Prostate gland (tissue), 2 donors: ENCODE measurements at regions not wholly inside any gene's neighbourhood (a gene's known extent, or its start where the extent isn't known, plus 50 kb on each side); places are given as distances from the start of the nearest gene placed in this dataset.

Experiments
- CTCF ChIP-seq, 4 experiments: fragments of 200-600 bp in 2 of 4; fragments of 450-650 bp in 2 of 4; sonication (generic) in 2 of 4; IDR thresholded peaks; 1 replicate in 3 of 4; 2 replicates in 1 of 4; pipeline ENCODE4 v1.5.1; 2016 to 2019; ENCODE audit warnings: antibody characterized with exemption in 4 of 4, mild to moderate bottlenecking in 2 of 4, moderate library complexity in 2 of 4
- POLR2A ChIP-seq: fragments of 450-650 bp; IDR thresholded peaks from one replicate; pipeline ENCODE4 v1.6.1; 2016; ENCODE audit warnings: antibody characterized with exemption, mild to moderate bottlenecking
- POLR2AphosphoS5 ChIP-seq: sonication (generic); formaldehyde crosslinking; IDR thresholded peaks from one replicate; pipeline ENCODE4 v1.6.1; 2017; ENCODE audit warnings: antibody characterized with exemption

GRCh38 chr12:47025349-47025748 lies 54.1 kb upstream of the PCED1B start:
- TF ChIP-seq CTCF (IDR thresholded peaks at IDR 0.05) = no peak
- no peak for TF ChIP-seq POLR2A
- TF ChIP-seq POLR2AphosphoS5 = no peak
